CD8-positive, alpha-beta memory T cell (primary cell): ENCODE measurements at regions not wholly inside any gene's neighbourhood (a gene's known extent, or its start where the extent isn't known, plus 50 kb on each side); places are given as distances from the start of the nearest gene placed in this dataset.

Source experiments
- CTCF ChIA-PET: fragments of 350-600 bp; sonication (Branson Sonifier 250); formaldehyde crosslinking; loops from one replicate; lab custom pipeline; 2021; ENCODE audit warnings: antibody characterized with exemption; lab: Charles Lee
- POLR2A ChIA-PET: fragments of 350-600 bp; sonication (Branson Sonifier 250); formaldehyde crosslinking; loops from one replicate; lab custom pipeline; 2021; ENCODE audit warnings: antibody characterized with exemption; lab: Charles Lee
- DNase-seq, 5 donors: peaks; one replicate each; pipeline versions ENCODE4 v3.0.0 to v3.0.0-alpha.2; 2020 to 2022; ENCODE audit warnings: mixed read lengths in 1 of 5
- H3K27ac ChIP-seq: one replicate; pipeline ENCODE4 v1.7.0; 2013; ENCODE audit warnings: low read depth, mild to moderate bottlenecking, low read length, moderate library complexity
- H3K27me3 ChIP-seq: 2 replicates; pipeline ENCODE4 v1.7.0; 2013; ENCODE audit warnings: low read length, mild to moderate bottlenecking; ENCODE audit not compliant: insufficient read depth, poor library complexity, severe bottlenecking
- H3K36me3 ChIP-seq: 2 replicates; pipeline ENCODE4 v1.7.0; 2013; ENCODE audit warnings: mild to moderate bottlenecking, low read length, moderate library complexity; ENCODE audit not compliant: insufficient read depth
- H3K4me1 ChIP-seq: 2 replicates; pipeline ENCODE4 v1.7.0; 2013; ENCODE audit warnings: mild to moderate bottlenecking, low read length, moderate library complexity; ENCODE audit not compliant: insufficient read depth
- H3K4me3 ChIP-seq: 2 replicates; pipeline ENCODE4 v1.7.0; 2013; ENCODE audit warnings: mild to moderate bottlenecking, low read length
- H3K9me3 ChIP-seq: 2 replicates; pipeline ENCODE4 v1.7.0; 2013; ENCODE audit warnings: mild to moderate bottlenecking, low read length
- H3K27ac Mint-ChIP-seq, 8 donors: one replicate each; pipeline ENCODE4 v1.8.0; 2020 to 2021; ENCODE audit warnings: mixed read lengths in 8 of 8, mild to moderate bottlenecking in 6 of 8, inconsistent platforms in 3 of 8, moderate library complexity in 3 of 8
- H3K27me3 Mint-ChIP-seq, 2 donors: one replicate each; pipeline ENCODE4 v1.8.0; 2020 to 2021; ENCODE audit warnings: mixed read lengths in 2 of 2, mild to moderate bottlenecking in 1 of 2, moderate library complexity in 1 of 2
- H3K36me3 Mint-ChIP-seq, 3 donors: one replicate each; pipeline ENCODE4 v1.8.0; 2020 to 2021; ENCODE audit warnings: mixed read lengths in 3 of 3, inconsistent platforms in 1 of 3, mild to moderate bottlenecking in 1 of 3
- H3K4me1 Mint-ChIP-seq, 3 donors: one replicate each; pipeline ENCODE4 v1.8.0; 2020 to 2021; ENCODE audit warnings: mixed read lengths in 3 of 3, inconsistent platforms in 1 of 3, mild to moderate bottlenecking in 1 of 3
- H3K4me3 Mint-ChIP-seq, 7 donors: one replicate each; pipeline ENCODE4 v1.8.0; 2020 to 2021; ENCODE audit warnings: mixed read lengths in 7 of 7, mild to moderate bottlenecking in 6 of 7, moderate library complexity in 4 of 7, inconsistent platforms in 2 of 7
- H3K9me3 Mint-ChIP-seq, 5 donors: one replicate each; pipeline ENCODE4 v1.8.0; 2020 to 2022; ENCODE audit warnings: mixed read lengths in 5 of 5, mild to moderate bottlenecking in 3 of 5, moderate library complexity in 2 of 5, inconsistent platforms in 1 of 5

- Mint-ChIP-seq H3K36me3 (no peaks in the 10 kb centered on the region), H3K4me1 (no peaks in the 10 kb centered on the region), H3K9me3 (no peaks in the 10 kb centered on the region), H3K27ac (peak overlapping the region in 1 of 8 donors; percentile 39), H3K27me3 (peaks cover 0 to 3% of the 10 kb centered on the region in 2 donors), H3K4me3 (no peak overlapping the region)
- H3K27ac ChIP-seq, result no peak overlapping the region
- no peaks in the 10 kb centered on the region for H3K9me3 ChIP-seq
- H3K4me1 ChIP-seq, result no peaks in the 10 kb centered on the region
- ChIA-PET POLR2A (no interaction called here), CTCF (no interaction called here)
- H3K4me3 ChIP-seq, result no peak overlapping the region
- H3K36me3 ChIP-seq, result no peaks in the 10 kb centered on the region
- no peak for DNase-seq
- H3K27me3 ChIP-seq, result no peaks in the 10 kb centered on the region
These were observed 66.3 kb upstream of the MAD2L1 start for GRCh38 chr4:120132935-120133334.

DNA sequence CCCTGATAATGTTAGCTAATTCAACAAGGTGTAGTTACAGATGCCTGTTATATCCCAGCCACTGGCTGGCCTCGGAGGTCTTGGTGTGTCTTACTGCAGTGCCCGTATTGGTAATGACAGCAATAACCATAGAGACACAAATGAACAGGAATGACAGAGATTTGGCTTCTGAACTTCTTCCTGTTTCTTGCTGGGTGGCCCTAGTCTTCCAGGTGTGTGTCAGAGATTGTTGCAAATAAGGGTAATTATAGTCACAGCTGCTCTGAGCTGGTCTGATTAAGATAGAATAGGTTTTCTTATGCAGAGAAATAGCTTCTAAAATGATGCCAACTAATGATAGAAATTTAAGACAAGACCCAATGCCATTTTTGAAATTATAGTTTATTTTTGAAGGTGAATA, 64.1 kb upstream of the MAD2L1 start:
- no peak overlapping the region for H3K27ac Mint-ChIP-seq
- no peak overlapping the region for H3K4me3 ChIP-seq
- H3K27me3 Mint-ChIP-seq, result peaks cover under 1 to 3% of the 10 kb centered on the region in 2 donors
- H3K27me3 ChIP-seq, result no peaks in the 10 kb centered on the region
- H3K27ac ChIP-seq, result no peak overlapping the region
- no peaks in the 10 kb centered on the region for H3K9me3 ChIP-seq
- H3K4me1 ChIP-seq, result no peaks in the 10 kb centered on the region
- no peaks in the 10 kb centered on the region for H3K4me1 Mint-ChIP-seq
- CTCF ChIA-PET, result no interaction called here
- no peaks in the 10 kb centered on the region for H3K36me3 ChIP-seq
- POLR2A ChIA-PET, result no interaction called here
- DNase-seq, result no peak
- no peak overlapping the region for H3K4me3 Mint-ChIP-seq
- H3K36me3 Mint-ChIP-seq, result no peaks in the 10 kb centered on the region
- peaks cover 0 to 6% (median 0%) of the 10 kb centered on the region in 5 donors for H3K9me3 Mint-ChIP-seq
